Activated CD8-positive, alpha-beta T cell treated with anti-CD3 and anti-CD28 coated beads for 36 hours (primary cell): ENCODE measurements at regions not wholly inside any gene's neighbourhood (a gene's known extent, or its start where the extent isn't known, plus 50 kb on each side); places are given as distances from the start of the nearest gene placed in this dataset.

ENCODE experiments used
- ATAC-seq: fragments of 200-7000 bp; cut with Tn5 transposase; one replicate; pipeline ENCODE4 v1.10.0; 2021; ENCODE audit warnings: mild to moderate bottlenecking, moderate library complexity
- CTCF ChIA-PET: fragments of 350-600 bp; sonication (Branson Sonifier 250); formaldehyde crosslinking; loops from one replicate; lab custom pipeline; 2021; ENCODE audit warnings: antibody characterized with exemption; lab: Charles Lee
- POLR2A ChIA-PET: fragments of 350-600 bp; sonication (Branson Sonifier 250); formaldehyde crosslinking; loops from one replicate; lab custom pipeline; 2021; ENCODE audit warnings: antibody characterized with exemption; lab: Charles Lee
- DNase-seq: peaks from one replicate; pipeline ENCODE4 v3.0.0-alpha.2; 2020
- H3K27ac Mint-ChIP-seq: one replicate; pipeline ENCODE4 v1.8.0; 2021; ENCODE audit warnings: mild to moderate bottlenecking, mixed read lengths
- H3K27me3 Mint-ChIP-seq: one replicate; pipeline ENCODE4 v1.8.0; 2021; ENCODE audit warnings: mixed read lengths
- H3K36me3 Mint-ChIP-seq: one replicate; pipeline ENCODE4 v1.8.0; 2021; ENCODE audit warnings: low read depth, mixed read lengths
- H3K4me1 Mint-ChIP-seq: one replicate; pipeline ENCODE4 v1.8.0; 2021; ENCODE audit warnings: low read depth, mixed read lengths
- H3K4me3 Mint-ChIP-seq: one replicate; pipeline ENCODE4 v1.8.0; 2021; ENCODE audit warnings: mild to moderate bottlenecking, moderate library complexity, mixed read lengths
- H3K9me3 Mint-ChIP-seq: one replicate; pipeline ENCODE4 v1.8.0; 2021; ENCODE audit warnings: mixed read lengths
- CTCF ChIP-seq: fragments of 200-600 bp; IDR thresholded peaks from one replicate; pipeline ENCODE4 v1.8.0; 2022; ENCODE audit warnings: antibody characterized with exemption, mild to moderate bottlenecking
- intact Hi-C: fragments of 100-400 bp; cut with micrococcal nuclease; formaldehyde crosslinking; loops from one replicate; pipeline ENCODE4 v1.10.0; 2022

- Mint-ChIP-seq H3K27me3 (no peaks in the 10 kb centered on the region), H3K36me3 (no peaks in the 10 kb centered on the region), H3K27ac (no peak overlapping the region), H3K4me3 (no peak overlapping the region), H3K9me3 (no peaks in the 10 kb centered on the region), H3K4me1 (no peaks in the 10 kb centered on the region)
- ATAC-seq (no peak), DNase-seq (no peak)
- intact Hi-C loops, result no loop called here
- POLR2A ChIA-PET, result no interaction called here
- no peak for TF ChIP-seq CTCF
- CTCF ChIA-PET, result no interaction called here
Observed at GRCh38 chr11:92409956-92410355, 185.3 kb downstream of the FAT3 start.

- no peak for ATAC-seq
- no peaks in the 10 kb centered on the region for H3K9me3 Mint-ChIP-seq
- no peak for DNase-seq
- TF ChIP-seq CTCF, result no peak
- CTCF ChIA-PET, result no interaction called here
- no peaks in the 10 kb centered on the region for H3K36me3 Mint-ChIP-seq
- no peak overlapping the region for H3K27ac Mint-ChIP-seq
- POLR2A ChIA-PET, result no interaction called here
- H3K4me3 Mint-ChIP-seq, result no peak overlapping the region
- intact Hi-C loops, result no loop called here
- H3K27me3 Mint-ChIP-seq, result no peaks in the 10 kb centered on the region
- no peaks in the 10 kb centered on the region for H3K4me1 Mint-ChIP-seq
Observed at GRCh38 chr11:92410526-92410925, 185.9 kb downstream of the FAT3 start.

- Mint-ChIP-seq H3K4me3 (no peak overlapping the region), H3K27me3 (no peaks in the 10 kb centered on the region), H3K27ac (no peak overlapping the region), H3K4me1 (no peaks in the 10 kb centered on the region), H3K9me3 (no peaks in the 10 kb centered on the region), H3K36me3 (no peaks in the 10 kb centered on the region)
- ChIA-PET POLR2A (no interaction called here), CTCF (no interaction called here)
- no peak for TF ChIP-seq CTCF
- DNase-seq (no peak), ATAC-seq (no peak)
- intact Hi-C loops, result no loop called here
Observed at GRCh38 chr11:92411431-92411830, 186.8 kb downstream of the FAT3 start.

GRCh38 chr11:92413757-92414513, 189.3 kb downstream of the FAT3 start:
- H3K36me3 Mint-ChIP-seq, result no peaks in the 10 kb centered on the region
- H3K27me3 Mint-ChIP-seq, result no peaks in the 10 kb centered on the region
- H3K4me1 Mint-ChIP-seq, result no peaks in the 10 kb centered on the region
- CTCF ChIA-PET, result no interaction called here
- no peak for ATAC-seq
- H3K4me3 Mint-ChIP-seq, result no peak overlapping the region
- no peaks in the 10 kb centered on the region for H3K9me3 Mint-ChIP-seq
- no peak overlapping the region for H3K27ac Mint-ChIP-seq
- POLR2A ChIA-PET, result no interaction called here
- DNase-seq, result no peak
- no peak for TF ChIP-seq CTCF
- intact Hi-C loops, result no loop called here

GRCh38 chr11:92416971-92417725, 192.5 kb downstream of the FAT3 start:
- DNase-seq, result no peak
- intact Hi-C loops, result no loop called here
- Mint-ChIP-seq H3K4me1 (no peaks in the 10 kb centered on the region), H3K9me3 (no peaks in the 10 kb centered on the region), H3K4me3 (no peak overlapping the region), H3K36me3 (no peaks in the 10 kb centered on the region), H3K27me3 (no peaks in the 10 kb centered on the region), H3K27ac (no peak overlapping the region)
- no peak for TF ChIP-seq CTCF
- POLR2A ChIA-PET, result no interaction called here
- no peak for ATAC-seq
- CTCF ChIA-PET, result no interaction called here
